Panc1 (cell line): ENCODE measurements at regions not wholly inside any gene's neighbourhood (a gene's known extent, or its start where the extent isn't known, plus 50 kb on each side); places are given as distances from the start of the nearest gene placed in this dataset.

Experiments used
- CTCF ChIP-seq: fragments of 450-650 bp; IDR thresholded peaks from 2 replicates; pipeline ENCODE4 v1.5.1; 2017; ENCODE audit warnings: mild to moderate bottlenecking
- POLR2AphosphoS5 ChIP-seq: IDR thresholded peaks from 2 replicates; pipeline ENCODE4 v1.6.1; 2012; ENCODE audit warnings: mild to moderate bottlenecking, low read depth, low read length, moderate library complexity
- REST ChIP-seq, 2 experiments: IDR thresholded peaks; 2 replicates each; pipeline ENCODE4 v1.6.1; 2011 to 2012; ENCODE audit warnings: low read depth in 2 of 2, control low read depth in 1 of 2, low read length in 1 of 2, mild to moderate bottlenecking in 1 of 2, moderate library complexity in 1 of 2; ENCODE audit not compliant: insufficient read depth in 1 of 2
- SIN3A ChIP-seq: IDR thresholded peaks from 2 replicates; pipeline ENCODE4 v1.6.1; 2012; ENCODE audit warnings: low read depth, mild to moderate bottlenecking, low read length, moderate library complexity, borderline replicate concordance; ENCODE audit not compliant: insufficient read depth
- TCF7L2 ChIP-seq: IDR thresholded peaks from 2 replicates; pipeline ENCODE4 v1.6.1; 2011; ENCODE audit warnings: mild to moderate bottlenecking, low read depth, low read length, inconsistent platforms

DNA sequence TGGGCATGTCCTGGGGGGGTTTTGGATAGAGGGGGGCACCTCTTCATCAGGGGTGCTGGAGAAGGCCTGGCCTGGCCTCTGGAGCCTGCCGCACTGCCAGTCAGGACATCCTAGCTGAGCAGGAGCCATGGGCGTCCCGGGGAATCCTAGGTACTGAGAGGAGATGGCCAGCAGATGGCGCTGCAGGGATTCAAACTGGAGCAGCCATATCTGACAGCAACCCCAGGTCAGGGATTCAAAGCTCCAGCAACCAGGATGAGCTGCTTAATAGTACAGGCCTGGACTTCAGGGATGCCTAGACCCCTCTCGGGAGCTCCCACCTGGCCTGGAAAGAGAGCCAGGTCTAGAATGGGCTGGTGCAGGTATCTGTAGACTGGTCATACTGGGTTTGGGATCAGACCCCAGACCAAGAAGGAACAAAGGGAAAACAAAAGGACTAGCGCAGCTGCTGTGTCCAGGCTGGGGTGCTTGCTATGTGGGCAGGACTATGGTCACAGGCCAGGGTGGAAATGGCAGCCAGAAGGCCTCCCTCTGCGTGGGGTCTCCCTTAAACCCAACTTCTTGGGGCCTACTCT, 306.9 kb upstream of the RBFOX1 start:
- TF ChIP-seq REST (IDR thresholded peaks at IDR 0.05; ENCODE audit: insufficient read depth in 1 of 2, low read depth in 2 of 2, low read length in 1 of 2) (no peak), CTCF (peak; percentile 85), TCF7L2 (no peak), POLR2AphosphoS5 (no peak), SIN3A (no peak)
